HEK293 (cell line): ENCODE measurements at regions not wholly inside any gene's neighbourhood (a gene's known extent, or its start where the extent isn't known, plus 50 kb on each side); places are given as distances from the start of the nearest gene placed in this dataset.

ENCODE experiments used
- CTCF ChIA-PET: fragments of 350-600 bp; formaldehyde crosslinking; extraction: SDS; loops from one replicate; lab custom pipeline; 2021; ENCODE audit warnings: antibody characterized with exemption; lab: Yijun Ruan, JAX
- POLR2A ChIA-PET: fragments of 300-600 bp; formaldehyde crosslinking; extraction: SDS; loops from one replicate; lab custom pipeline; 2020; ENCODE audit warnings: antibody characterized with exemption, inconsistent platforms; lab: Yijun Ruan, JAX
- H3K27ac ChIP-seq: fragments of 200-500 bp; sonication (Bioruptor generic); 2 replicates; pipeline ENCODE4 v1.5.1; 2014; ENCODE audit warnings: low read depth, low read length, control low read depth, inconsistent platforms; ENCODE audit errors: extremely low read depth
- H3K36me3 ChIP-seq, 2 experiments: fragments of 200-500 bp in 1 of 2; sonication (Bioruptor generic) in 1 of 2; 1 replicate in 1 of 2; 2 replicates in 1 of 2; pipeline ENCODE4 v1.5.1; 2014 to 2017; ENCODE audit warnings: inconsistent platforms in 2 of 2, low read length in 2 of 2; ENCODE audit not compliant: control insufficient read depth in 2 of 2, insufficient read depth in 1 of 2
- H3K4me1 ChIP-seq: fragments of 200-500 bp; sonication (Bioruptor generic); 2 replicates; pipeline ENCODE4 v1.5.1; 2014; ENCODE audit warnings: mild to moderate bottlenecking, low read length, inconsistent platforms; ENCODE audit not compliant: control insufficient read depth, insufficient read depth
- H3K4me3 ChIP-seq: 2 replicates; pipeline ENCODE4 v1.5.1; 2011; ENCODE audit warnings: low read depth, mild to moderate bottlenecking, control low read depth, low read length, moderate library complexity
- H3K9me3 ChIP-seq: fragments of 200-500 bp; sonication (Bioruptor generic); 2 replicates; pipeline ENCODE4 v1.5.1; 2014; ENCODE audit warnings: low read depth, low read length, inconsistent platforms; ENCODE audit not compliant: control insufficient read depth, insufficient read depth
- AEBP2 ChIP-seq: fragments of 450-650 bp; formaldehyde crosslinking; IDR thresholded peaks from 2 replicates; pipeline ENCODE4 v1.5.1; 2016; ENCODE audit warnings: missing biosample characterization, missing genetic modification characterization, borderline replicate concordance
- KLF16 ChIP-seq: fragments of 450-650 bp; formaldehyde crosslinking; IDR thresholded peaks from 2 replicates; pipeline ENCODE4 v1.5.1; 2017; ENCODE audit warnings: missing biosample characterization, missing genetic modification characterization
- KLF8 ChIP-seq: fragments of 450-650 bp; formaldehyde crosslinking; IDR thresholded peaks from 2 replicates; pipeline ENCODE4 v1.5.1; 2016; ENCODE audit warnings: missing biosample characterization, missing genetic modification characterization
- OSR2 ChIP-seq: fragments of 450-650 bp; formaldehyde crosslinking; IDR thresholded peaks from 2 replicates; pipeline ENCODE4 v1.5.1; 2016; ENCODE audit warnings: missing biosample characterization, missing genetic modification characterization
- ZBTB26 ChIP-seq: fragments of 450-650 bp; formaldehyde crosslinking; optimal IDR thresholded peaks from 2 replicates; pipeline ENCODE3; 2016; ENCODE audit warnings: missing biosample characterization, mild to moderate bottlenecking, missing genetic modification characterization
- ZIC2 ChIP-seq: fragments of 450-650 bp; formaldehyde crosslinking; IDR thresholded peaks from 2 replicates; pipeline ENCODE4 v1.5.1; 2016; ENCODE audit warnings: missing biosample characterization, missing genetic modification characterization
- ZNF112 ChIP-seq: fragments of 450-650 bp; formaldehyde crosslinking; IDR thresholded peaks from 2 replicates; pipeline ENCODE4 v1.5.0; 2017; ENCODE audit warnings: missing biosample characterization, missing genetic modification characterization
- ZNF311 ChIP-seq: fragments of 450-650 bp; formaldehyde crosslinking; IDR thresholded peaks from 2 replicates; pipeline ENCODE4 v1.5.1; 2017; ENCODE audit warnings: missing biosample characterization, missing genetic modification characterization, borderline replicate concordance
- ZNF404 ChIP-seq: fragments of 450-650 bp; formaldehyde crosslinking; IDR thresholded peaks from 2 replicates; pipeline ENCODE4 v1.5.1; 2017; ENCODE audit warnings: missing biosample characterization, missing genetic modification characterization
- ZNF426 ChIP-seq: fragments of 450-650 bp; formaldehyde crosslinking; IDR thresholded peaks from 2 replicates; pipeline ENCODE4 v1.5.1; 2017; ENCODE audit warnings: missing biosample characterization, missing genetic modification characterization, mild to moderate bottlenecking, inconsistent platforms, moderate library complexity
- ZNF585B ChIP-seq: fragments of 450-650 bp; formaldehyde crosslinking; IDR thresholded peaks from 2 replicates; pipeline ENCODE4 v1.5.1; 2016; ENCODE audit warnings: missing biosample characterization, missing genetic modification characterization
- ZNF658 ChIP-seq: fragments of 450-650 bp; formaldehyde crosslinking; IDR thresholded peaks from 2 replicates; pipeline ENCODE4; 2016; ENCODE audit warnings: missing biosample characterization, missing genetic modification characterization
- ZNF692 ChIP-seq: fragments of 450-650 bp; formaldehyde crosslinking; IDR thresholded peaks from 2 replicates; pipeline ENCODE4 v1.5.1; 2016; ENCODE audit warnings: missing biosample characterization, missing genetic modification characterization
- ZNF776 ChIP-seq: fragments of 450-650 bp; formaldehyde crosslinking; IDR thresholded peaks from 2 replicates; pipeline ENCODE4 v1.5.0; 2017; ENCODE audit warnings: missing biosample characterization, missing genetic modification characterization, borderline replicate concordance
- ZNF777 ChIP-seq: fragments of 450-650 bp; formaldehyde crosslinking; IDR thresholded peaks from 2 replicates; pipeline ENCODE4 v1.5.1; 2017; ENCODE audit warnings: missing biosample characterization, missing genetic modification characterization, borderline replicate concordance
- ZSCAN30 ChIP-seq: fragments of 450-650 bp; IDR thresholded peaks from 2 replicates; pipeline ENCODE4 v1.5.1; 2018; ENCODE audit warnings: missing biosample characterization, mild to moderate bottlenecking, missing genetic modification characterization, moderate library complexity
- TF ChIP-seq, protein P1 (sequence below): fragments of 450-650 bp; formaldehyde crosslinking; IDR thresholded peaks from 2 replicates; pipeline ENCODE4 v1.5.1; 2016; ENCODE audit warnings: missing biosample characterization, missing genetic modification characterization
- TF ChIP-seq, protein P2 (sequence below): fragments of 450-650 bp; formaldehyde crosslinking; conservative IDR thresholded peaks from 2 replicates; pipeline ENCODE4 v1.5.1; 2016; ENCODE audit warnings: low read depth, missing biosample characterization, missing genetic modification characterization
- TF ChIP-seq, protein P3 (sequence below): fragments of 450-650 bp; formaldehyde crosslinking; IDR thresholded peaks from 2 replicates; pipeline ENCODE4 v1.5.1; 2016; ENCODE audit warnings: missing biosample characterization, missing genetic modification characterization
- TF ChIP-seq, protein P4 (sequence below): IDR thresholded peaks from 2 replicates; pipeline ENCODE4 v1.6.1; 2011; ENCODE audit warnings: mild to moderate bottlenecking, low read depth, low read length, borderline replicate concordance

- no peak for TF ChIP-seq OSR2 (tag by site-specific recombination)
- TF ChIP-seq, protein P1, sequence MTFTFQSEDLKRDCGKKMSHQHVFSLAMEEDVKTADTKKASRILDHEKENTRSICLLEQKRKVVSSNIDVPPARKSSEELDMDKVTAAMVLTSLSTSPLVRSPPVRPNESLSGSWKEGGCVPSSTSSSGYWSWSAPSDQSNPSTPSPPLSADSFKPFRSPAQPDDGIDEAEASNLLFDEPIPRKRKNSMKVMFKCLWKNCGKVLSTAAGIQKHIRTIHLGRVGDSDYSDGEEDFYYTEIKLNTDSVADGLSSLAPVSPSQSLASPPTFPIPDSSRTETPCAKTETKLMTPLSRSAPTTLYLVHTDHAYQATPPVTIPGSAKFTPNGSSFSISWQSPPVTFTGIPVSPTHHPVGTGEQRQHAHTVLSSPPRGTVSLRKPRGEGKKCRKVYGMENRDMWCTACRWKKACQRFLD (tag by site-specific recombination): no peak
- no peak for TF ChIP-seq AEBP2 (tag by site-specific recombination)
- TF ChIP-seq, protein P2, sequence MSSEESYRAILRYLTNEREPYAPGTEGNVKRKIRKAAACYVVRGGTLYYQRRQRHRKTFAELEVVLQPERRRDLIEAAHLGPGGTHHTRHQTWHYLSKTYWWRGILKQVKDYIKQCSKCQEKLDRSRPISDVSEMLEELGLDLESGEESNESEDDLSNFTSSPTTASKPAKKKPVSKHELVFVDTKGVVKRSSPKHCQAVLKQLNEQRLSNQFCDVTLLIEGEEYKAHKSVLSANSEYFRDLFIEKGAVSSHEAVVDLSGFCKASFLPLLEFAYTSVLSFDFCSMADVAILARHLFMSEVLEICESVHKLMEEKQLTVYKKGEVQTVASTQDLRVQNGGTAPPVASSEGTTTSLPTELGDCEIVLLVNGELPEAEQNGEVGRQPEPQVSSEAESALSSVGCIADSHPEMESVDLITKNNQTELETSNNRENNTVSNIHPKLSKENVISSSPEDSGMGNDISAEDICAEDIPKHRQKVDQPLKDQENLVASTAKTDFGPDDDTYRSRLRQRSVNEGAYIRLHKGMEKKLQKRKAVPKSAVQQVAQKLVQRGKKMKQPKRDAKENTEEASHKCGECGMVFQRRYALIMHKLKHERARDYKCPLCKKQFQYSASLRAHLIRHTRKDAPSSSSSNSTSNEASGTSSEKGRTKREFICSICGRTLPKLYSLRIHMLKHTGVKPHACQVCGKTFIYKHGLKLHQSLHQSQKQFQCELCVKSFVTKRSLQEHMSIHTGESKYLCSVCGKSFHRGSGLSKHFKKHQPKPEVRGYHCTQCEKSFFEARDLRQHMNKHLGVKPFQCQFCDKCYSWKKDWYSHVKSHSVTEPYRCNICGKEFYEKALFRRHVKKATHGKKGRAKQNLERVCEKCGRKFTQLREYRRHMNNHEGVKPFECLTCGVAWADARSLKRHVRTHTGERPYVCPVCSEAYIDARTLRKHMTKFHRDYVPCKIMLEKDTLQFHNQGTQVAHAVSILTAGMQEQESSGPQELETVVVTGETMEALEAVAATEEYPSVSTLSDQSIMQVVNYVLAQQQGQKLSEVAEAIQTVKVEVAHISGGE: no peak
- POLR2A ChIA-PET: no interaction called here
- Histone ChIP-seq H3K4me3 (no peak overlapping the region), H3K36me3 (no peaks in the 10 kb centered on the region), H3K9me3 (no peaks in the 10 kb centered on the region), H3K4me1 (no peaks in the 10 kb centered on the region), H3K27ac (no peak overlapping the region)
- CTCF ChIA-PET: no interaction called here
Observed at GRCh38 chr1:56175211-56175610, 404.2 kb downstream of the PLPP3 start.

GRCh38 chr1:56174176-56174885, 405.0 kb downstream of the PLPP3 start:
- H3K4me3 ChIP-seq: no peak overlapping the region
- no peaks in the 10 kb centered on the region for H3K9me3 ChIP-seq
- H3K4me1 ChIP-seq: no peaks in the 10 kb centered on the region
- ChIA-PET POLR2A (no interaction called here), CTCF (no interaction called here)
- no peak overlapping the region for H3K27ac ChIP-seq
- H3K36me3 ChIP-seq: no peaks in the 10 kb centered on the region
- TF ChIP-seq ZNF692 (tag by site-specific recombination) (no peak), ZNF404 (tag by site-specific recombination) (no peak), ZNF777 (no peak), OSR2 (tag by site-specific recombination) (no peak), ZNF585B (tag by site-specific recombination) (no peak), KLF16 (tag by site-specific recombination) (no peak), ZNF776 (tag by site-specific recombination) (no peak), ZBTB26 (tag by site-specific recombination) (no peak), KLF8 (no peak), ZIC2 (tag by site-specific recombination) (no peak), ZNF658 (no peak), ZNF112 (no peak), ZNF426 (tag by site-specific recombination) (no peak), ZNF311 (tag by site-specific recombination) (no peak), ZSCAN30 (tag by site-specific recombination) (no peak)
- TF ChIP-seq, protein P3, sequence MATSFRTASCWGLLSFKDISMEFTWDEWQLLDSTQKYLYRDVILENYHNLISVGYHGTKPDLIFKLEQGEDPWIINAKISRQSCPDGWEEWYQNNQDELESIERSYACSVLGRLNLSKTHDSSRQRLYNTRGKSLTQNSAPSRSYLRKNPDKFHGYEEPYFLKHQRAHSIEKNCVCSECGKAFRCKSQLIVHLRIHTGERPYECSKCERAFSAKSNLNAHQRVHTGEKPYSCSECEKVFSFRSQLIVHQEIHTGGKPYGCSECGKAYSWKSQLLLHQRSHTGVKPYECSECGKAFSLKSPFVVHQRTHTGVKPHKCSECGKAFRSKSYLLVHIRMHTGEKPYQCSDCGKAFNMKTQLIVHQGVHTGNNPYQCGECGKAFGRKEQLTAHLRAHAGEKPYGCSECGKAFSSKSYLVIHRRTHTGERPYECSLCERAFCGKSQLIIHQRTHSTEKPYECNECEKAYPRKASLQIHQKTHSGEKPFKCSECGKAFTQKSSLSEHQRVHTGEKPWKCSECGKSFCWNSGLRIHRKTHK (tag by site-specific recombination): no peak
- TF ChIP-seq, protein P4, sequence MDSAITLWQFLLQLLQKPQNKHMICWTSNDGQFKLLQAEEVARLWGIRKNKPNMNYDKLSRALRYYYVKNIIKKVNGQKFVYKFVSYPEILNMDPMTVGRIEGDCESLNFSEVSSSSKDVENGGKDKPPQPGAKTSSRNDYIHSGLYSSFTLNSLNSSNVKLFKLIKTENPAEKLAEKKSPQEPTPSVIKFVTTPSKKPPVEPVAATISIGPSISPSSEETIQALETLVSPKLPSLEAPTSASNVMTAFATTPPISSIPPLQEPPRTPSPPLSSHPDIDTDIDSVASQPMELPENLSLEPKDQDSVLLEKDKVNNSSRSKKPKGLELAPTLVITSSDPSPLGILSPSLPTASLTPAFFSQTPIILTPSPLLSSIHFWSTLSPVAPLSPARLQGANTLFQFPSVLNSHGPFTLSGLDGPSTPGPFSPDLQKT: no peak
- TF ChIP-seq, protein P1 (tag by site-specific recombination): no peak
